ENCODE measurements at regions not wholly inside any gene's neighbourhood (a gene's known extent, or its start where the extent isn't known, plus 50 kb on each side); places are given as distances from the start of the nearest gene placed in this dataset.

DNA sequence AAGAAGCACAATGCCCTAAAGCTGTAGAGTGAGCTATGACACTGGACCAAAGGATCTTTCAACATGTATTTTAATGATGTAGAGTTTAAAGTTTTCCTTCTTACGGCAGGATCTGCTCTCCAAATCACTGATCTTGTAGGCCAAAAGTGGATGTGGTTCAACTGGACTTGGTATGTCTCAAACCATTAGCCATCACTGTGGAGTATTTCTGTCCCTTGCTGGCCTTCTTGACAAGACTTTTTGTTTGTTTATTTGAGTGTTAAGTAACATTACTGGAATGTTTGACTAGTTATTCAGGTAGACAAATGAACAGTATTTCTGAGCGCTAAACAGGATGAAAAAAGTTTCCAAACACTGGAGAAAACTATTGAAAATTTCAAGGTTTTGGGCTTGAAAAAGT is 472.7 kb upstream of the CFAP20DC start:
- H3K27me3 Mint-ChIP-seq (ENCODE audit: unreplicated experiment) = peaks cover 7% of the 10 kb centered on the region
- H3K4me1 Mint-ChIP-seq (ENCODE audit: unreplicated experiment) = no peaks in the 10 kb centered on the region
- no peak overlapping the region for H3K4me3 Mint-ChIP-seq (ENCODE audit: unreplicated experiment)
- no peaks in the 10 kb centered on the region for H3K36me3 Mint-ChIP-seq (ENCODE audit: unreplicated experiment)
- H3K9me3 Mint-ChIP-seq (ENCODE audit: unreplicated experiment) = peaks cover 13% of the 10 kb centered on the region
- DNase-seq (ENCODE audit: extremely low spot score, unreplicated experiment) = no peak
- TF ChIP-seq, protein P1, sequence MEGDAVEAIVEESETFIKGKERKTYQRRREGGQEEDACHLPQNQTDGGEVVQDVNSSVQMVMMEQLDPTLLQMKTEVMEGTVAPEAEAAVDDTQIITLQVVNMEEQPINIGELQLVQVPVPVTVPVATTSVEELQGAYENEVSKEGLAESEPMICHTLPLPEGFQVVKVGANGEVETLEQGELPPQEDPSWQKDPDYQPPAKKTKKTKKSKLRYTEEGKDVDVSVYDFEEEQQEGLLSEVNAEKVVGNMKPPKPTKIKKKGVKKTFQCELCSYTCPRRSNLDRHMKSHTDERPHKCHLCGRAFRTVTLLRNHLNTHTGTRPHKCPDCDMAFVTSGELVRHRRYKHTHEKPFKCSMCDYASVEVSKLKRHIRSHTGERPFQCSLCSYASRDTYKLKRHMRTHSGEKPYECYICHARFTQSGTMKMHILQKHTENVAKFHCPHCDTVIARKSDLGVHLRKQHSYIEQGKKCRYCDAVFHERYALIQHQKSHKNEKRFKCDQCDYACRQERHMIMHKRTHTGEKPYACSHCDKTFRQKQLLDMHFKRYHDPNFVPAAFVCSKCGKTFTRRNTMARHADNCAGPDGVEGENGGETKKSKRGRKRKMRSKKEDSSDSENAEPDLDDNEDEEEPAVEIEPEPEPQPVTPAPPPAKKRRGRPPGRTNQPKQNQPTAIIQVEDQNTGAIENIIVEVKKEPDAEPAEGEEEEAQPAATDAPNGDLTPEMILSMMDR (IDR thresholded peaks at IDR 0.05) = no peak
- H3K27ac Mint-ChIP-seq (ENCODE audit: unreplicated experiment) = no peak overlapping the region

DNA sequence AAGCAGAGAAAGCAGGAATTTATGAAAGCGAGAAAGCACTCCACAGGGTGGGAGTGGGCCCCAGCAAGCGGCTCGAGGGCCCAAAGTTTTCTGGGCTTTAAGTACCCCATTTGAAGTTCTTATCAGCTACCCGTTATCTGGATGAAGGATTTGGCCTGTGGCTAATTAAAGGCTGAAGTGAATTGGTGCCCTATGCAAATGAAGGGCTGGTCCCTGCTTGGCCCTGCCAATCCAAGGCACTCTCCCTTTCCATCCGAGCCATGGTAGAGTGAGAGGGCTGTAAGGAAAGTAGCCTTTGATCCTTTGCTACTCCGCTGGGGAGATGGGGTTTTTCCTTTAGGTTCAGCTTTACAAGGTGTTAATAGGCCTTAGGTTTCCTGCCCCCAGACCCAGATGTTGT is 469.3 kb upstream of the CFAP20DC start:
- Mint-ChIP-seq H3K4me1 (ENCODE audit: unreplicated experiment) (peaks cover 3% of the 10 kb centered on the region), H3K4me3 (ENCODE audit: unreplicated experiment) (no peak overlapping the region), H3K36me3 (ENCODE audit: unreplicated experiment) (no peaks in the 10 kb centered on the region), H3K27me3 (ENCODE audit: unreplicated experiment) (peaks cover 5% of the 10 kb centered on the region), H3K9me3 (ENCODE audit: unreplicated experiment) (no peaks in the 10 kb centered on the region), H3K27ac (ENCODE audit: unreplicated experiment) (no peak overlapping the region)
- DNase-seq (ENCODE audit: extremely low spot score, unreplicated experiment) = no peak
- TF ChIP-seq, protein P1 (IDR thresholded peaks at IDR 0.05) = no peak

DNA sequence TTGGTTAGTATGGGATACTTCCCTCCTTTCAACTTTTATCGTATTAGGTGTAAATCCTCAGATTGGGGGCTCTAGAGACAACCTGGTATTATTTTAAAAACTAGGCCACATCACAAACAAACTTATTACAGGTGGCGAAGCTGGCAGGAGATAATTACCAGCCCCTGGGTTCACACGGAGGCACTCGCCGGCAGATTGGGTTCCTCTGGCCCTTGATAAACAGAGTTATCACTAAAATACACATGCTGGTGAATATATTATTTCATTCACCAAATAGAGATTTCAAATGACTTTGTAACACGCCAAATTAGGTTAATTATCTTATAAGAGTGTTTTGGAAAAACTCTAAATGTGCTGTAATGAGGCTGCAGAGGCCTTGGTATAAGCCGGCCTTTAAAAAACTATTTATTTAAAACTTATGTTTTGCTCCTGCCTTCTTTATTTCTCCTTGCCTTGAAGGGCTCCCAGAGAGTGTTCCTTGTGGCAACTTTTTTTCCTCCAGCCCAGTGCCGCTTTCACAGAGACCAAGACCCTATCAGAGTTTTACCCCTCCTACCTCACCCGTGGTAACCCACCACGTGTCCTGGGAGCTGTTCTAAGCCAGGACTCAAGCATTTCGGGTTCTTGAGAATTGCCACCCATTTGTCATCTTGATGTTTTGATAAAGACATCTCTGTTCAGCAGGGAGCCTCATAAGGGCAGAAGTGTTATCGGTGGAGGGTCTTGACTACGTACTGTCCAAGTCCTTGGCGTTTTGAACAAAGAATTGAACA is 468.6 kb upstream of the CFAP20DC start:
- Mint-ChIP-seq H3K27me3 (ENCODE audit: unreplicated experiment) (peaks cover 5% of the 10 kb centered on the region), H3K4me3 (ENCODE audit: unreplicated experiment) (no peak overlapping the region), H3K36me3 (ENCODE audit: unreplicated experiment) (no peaks in the 10 kb centered on the region), H3K9me3 (ENCODE audit: unreplicated experiment) (no peaks in the 10 kb centered on the region), H3K27ac (ENCODE audit: unreplicated experiment) (no peak overlapping the region), H3K4me1 (ENCODE audit: unreplicated experiment) (peaks cover 3% of the 10 kb centered on the region)
- DNase-seq (ENCODE audit: extremely low spot score, unreplicated experiment) = no peak
- TF ChIP-seq, protein P1 (IDR thresholded peaks at IDR 0.05) = no peak

DNA sequence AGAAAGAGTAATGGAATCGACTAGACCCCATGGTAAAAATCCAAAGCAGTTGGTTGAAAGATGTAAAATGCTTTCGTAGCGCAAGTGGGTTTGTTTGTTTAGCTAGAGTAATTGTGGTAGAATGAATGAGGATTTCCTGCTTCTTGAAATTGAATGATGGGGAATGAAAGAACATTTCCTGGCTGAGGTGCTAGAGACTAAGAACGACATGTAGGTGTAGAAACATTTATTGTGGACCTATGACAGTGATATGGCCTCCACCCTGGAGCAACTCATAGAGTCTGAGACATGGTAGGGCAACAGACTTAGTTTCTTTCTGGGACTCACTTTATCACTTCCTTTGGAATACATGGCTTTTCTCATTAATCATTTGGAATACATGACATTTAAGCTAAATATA is 467.6 kb upstream of the CFAP20DC start:
- Mint-ChIP-seq H3K4me1 (ENCODE audit: unreplicated experiment) (peaks cover 3% of the 10 kb centered on the region), H3K36me3 (ENCODE audit: unreplicated experiment) (no peaks in the 10 kb centered on the region), H3K4me3 (ENCODE audit: unreplicated experiment) (no peak overlapping the region), H3K27me3 (ENCODE audit: unreplicated experiment) (peaks cover 5% of the 10 kb centered on the region), H3K9me3 (ENCODE audit: unreplicated experiment) (no peaks in the 10 kb centered on the region), H3K27ac (ENCODE audit: unreplicated experiment) (no peak overlapping the region)
- no peak for DNase-seq (ENCODE audit: extremely low spot score, unreplicated experiment)
- TF ChIP-seq, protein P1 (IDR thresholded peaks at IDR 0.05) = no peak

DNA sequence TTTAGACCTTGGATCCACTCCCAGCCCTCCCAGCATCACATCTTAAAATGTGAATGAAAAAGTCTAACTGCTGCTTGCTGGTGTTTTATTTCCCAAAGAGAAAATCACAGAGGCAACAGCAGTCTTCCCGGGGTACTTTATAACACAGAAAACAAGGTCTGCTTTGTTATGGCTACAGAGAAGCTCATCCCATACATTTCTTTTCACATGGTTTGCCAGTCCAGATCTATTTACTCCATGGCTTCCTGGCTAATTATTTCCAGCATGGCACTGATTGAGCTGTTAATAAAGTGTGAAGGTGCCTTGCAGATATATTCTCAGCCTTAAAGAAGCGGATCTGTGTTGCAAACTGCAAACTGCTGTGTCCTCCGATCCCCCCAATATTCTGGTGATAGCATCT is 466.1 kb upstream of the CFAP20DC start:
- peaks cover 2% of the 10 kb centered on the region for H3K27me3 Mint-ChIP-seq (ENCODE audit: unreplicated experiment)
- H3K27ac Mint-ChIP-seq (ENCODE audit: unreplicated experiment) = no peak overlapping the region
- TF ChIP-seq, protein P1 (IDR thresholded peaks at IDR 0.05) = no peak
- no peak overlapping the region for H3K4me3 Mint-ChIP-seq (ENCODE audit: unreplicated experiment)
- H3K9me3 Mint-ChIP-seq (ENCODE audit: unreplicated experiment) = no peaks in the 10 kb centered on the region
- H3K36me3 Mint-ChIP-seq (ENCODE audit: unreplicated experiment) = no peaks in the 10 kb centered on the region
- no peak for DNase-seq (ENCODE audit: extremely low spot score, unreplicated experiment)
- peaks cover 3% of the 10 kb centered on the region for H3K4me1 Mint-ChIP-seq (ENCODE audit: unreplicated experiment)

Measured in osteocyte (in vitro differentiated cells).